EL (cell line): ENCODE measurements at regions not wholly inside any gene's neighbourhood (a gene's known extent, or its start where the extent isn't known, plus 50 kb on each side); places are given as distances from the start of the nearest gene placed in this dataset.

Experiments used
- DNase-seq: peaks from one replicate; pipeline ENCODE4 v3.0.0-alpha.2; 2016

GRCh38 chrX:52425775-52426174 is 57.0 kb downstream of the XAGE2 start:
- DNase-seq, result peak; percentile 42

GRCh38 chrX:52426810-52427209 is 58.0 kb downstream of the XAGE2 start:
- DNase-seq, result no peak

- peak; percentile 12 for DNase-seq
Observed at GRCh38 chrX:52437212-52437611, 58.4 kb upstream of the XAGE1A start.
